ENCODE measurements at regions not wholly inside any gene's neighbourhood (a gene's known extent, or its start where the extent isn't known, plus 50 kb on each side); places are given as distances from the start of the nearest gene placed in this dataset.
A peak's percentile ranks its signal among the peaks of the same experiment; 100 is the strongest.

DNA sequence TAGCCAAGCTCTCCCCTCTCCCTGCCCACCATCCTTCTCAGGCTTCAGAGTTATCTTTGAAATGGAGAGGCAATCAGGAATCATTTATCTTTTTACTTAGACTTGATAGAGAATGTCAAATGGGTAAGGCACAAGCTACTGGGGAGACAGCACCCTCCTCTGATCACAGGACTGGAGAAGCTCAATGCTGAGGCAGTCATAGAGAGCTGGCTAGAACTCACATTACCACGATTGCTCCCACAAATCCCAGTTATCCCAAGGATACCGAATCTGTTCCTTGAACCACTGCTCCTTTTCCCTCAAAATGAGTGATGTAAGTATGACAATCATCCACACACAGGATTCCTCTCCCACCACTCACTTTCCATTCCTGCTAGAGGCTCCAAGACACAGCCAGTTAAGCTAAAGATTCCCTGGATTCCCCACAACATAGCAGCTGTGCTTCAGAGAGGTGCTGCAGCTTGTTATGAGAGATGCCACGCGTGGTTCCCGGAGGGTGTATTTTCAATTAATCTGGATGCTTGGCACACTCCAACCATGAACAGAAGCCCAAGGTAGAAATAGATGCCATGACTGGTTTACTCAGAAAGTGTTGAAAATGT is 96.2 kb upstream of the VGLL2 start:
- no peak for DNase-seq

DNA sequence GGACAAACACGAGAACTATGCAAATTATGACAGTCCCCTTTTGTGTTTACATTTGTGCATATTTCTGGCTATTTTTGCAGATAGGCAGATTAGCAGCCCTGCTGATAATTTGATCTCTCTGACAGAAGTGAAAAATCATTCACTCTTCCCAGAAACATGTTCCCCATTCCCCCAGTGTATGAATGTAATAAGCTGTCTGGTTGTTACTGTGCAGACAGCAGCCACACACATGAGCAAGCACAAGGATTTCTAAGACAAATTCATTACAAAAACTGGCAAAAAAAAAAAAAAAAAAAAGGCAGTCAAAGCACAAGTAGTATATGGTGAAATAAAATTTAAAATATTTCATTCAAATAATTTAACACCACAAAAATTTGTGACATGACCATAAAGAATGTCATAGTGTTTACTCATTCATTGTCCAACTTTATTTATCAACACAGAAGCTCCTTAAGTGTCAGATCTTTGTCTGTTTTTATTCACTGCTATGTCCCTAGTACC is 95.5 kb upstream of the VGLL2 start:
- DNase-seq: no peak

DNA sequence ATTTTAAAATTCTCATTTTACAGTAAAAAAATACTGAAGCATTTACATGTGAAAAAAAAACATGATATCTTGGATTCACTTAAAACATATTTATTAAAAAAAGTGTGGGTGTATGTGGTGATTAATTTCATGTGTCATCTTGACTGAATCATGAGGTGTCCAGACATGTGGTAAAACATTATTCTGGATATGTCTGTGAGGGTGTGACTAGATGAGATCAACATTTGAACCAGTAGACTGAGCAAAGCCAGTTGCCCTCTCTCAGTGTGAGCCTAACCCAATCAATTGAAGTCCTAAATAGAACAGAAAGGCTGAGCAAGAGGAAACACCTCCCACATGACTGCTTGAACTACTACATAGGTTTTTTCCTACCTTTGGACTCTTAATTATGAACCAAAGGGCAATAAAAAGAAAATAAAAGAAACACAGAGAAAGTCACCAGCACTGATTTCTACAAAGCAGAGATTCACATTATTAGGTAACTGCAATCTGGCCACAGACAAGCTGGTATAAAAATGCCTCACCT is 90.5 kb upstream of the VGLL2 start:
- no peak for DNase-seq

DNA sequence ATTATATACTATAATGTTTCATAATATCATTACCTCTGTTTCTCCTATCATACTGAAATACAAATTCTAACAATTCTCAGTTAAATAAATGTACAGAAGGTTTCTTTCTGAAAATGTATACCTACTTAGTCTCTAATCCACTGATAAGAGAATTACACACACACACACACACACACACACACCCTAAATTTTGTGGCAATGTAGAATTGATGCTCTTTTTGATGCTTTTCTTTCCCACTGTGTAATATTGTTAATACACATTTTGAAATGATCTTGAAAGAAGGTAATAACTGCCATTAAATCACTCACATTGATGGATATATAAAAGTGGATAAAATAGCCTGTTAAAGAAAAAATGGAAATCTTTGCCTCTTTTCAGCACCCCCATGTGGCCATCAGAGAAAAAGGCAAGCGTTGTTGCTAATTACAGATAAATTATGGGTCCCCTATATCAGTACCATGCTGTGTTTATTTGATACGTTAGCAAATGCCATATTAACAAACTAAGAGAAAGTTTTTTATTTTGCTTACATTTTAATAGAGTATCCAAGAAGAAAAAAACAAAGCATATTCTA is 76.6 kb upstream of the VGLL2 start:
- DNase-seq: no peak

DNA sequence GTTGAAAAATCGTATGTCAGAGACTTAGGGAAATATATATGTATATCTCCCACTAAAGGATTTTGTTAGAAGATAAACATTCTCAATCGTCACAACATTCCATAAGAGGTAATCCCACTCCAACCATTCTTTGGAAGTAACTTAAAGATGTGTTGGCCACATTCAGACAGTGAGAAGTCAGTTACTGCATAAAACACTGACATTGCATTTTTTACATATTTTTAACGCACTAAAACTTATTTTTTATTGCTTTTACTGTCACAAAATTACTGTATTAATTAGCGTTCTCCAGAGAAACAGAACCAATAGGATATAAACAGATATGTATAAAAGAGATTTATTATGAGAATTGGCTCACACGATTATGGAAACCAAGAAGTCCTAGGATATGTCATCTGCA is 74.3 kb upstream of the VGLL2 start:
- no peak for DNase-seq

DNA sequence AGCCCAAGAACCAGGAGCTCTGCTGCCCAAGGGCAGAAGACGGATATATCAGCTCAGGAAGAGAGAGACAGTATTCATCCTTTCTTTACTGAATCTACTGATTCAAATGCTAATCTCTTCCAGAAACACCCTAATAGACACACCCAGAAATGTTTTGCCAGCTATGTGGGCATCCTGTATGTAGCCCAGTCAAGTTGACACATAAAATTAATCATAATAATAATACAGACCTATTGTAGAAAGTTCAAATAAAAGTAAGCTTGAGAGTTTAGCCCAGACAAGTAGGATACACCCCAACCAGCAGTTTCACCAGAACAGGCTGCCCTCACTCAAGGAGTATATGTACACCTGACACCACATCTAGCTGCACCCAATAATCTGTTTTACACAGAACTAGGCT is 73.9 kb upstream of the VGLL2 start:
- no peak for DNase-seq

DNA sequence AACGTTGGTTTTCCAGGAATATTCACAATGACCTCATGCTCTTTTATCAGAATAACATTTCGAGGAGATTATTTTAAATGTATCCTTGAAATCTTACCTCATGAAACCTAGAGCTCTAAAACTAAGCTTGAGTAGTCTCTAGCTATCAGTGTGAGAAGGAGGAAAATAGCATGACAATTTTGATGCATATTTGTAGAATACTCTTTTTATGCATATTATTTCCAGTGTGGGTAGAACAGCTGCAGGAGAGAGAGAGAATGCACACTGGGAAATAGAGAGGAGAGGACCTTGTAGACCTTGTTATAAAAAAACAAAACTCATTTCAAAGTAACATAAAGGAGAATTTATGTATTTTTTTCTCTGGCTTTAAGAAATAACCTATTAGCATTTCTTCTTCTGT is 71.1 kb upstream of the VGLL2 start:
- no peak for DNase-seq

DNA sequence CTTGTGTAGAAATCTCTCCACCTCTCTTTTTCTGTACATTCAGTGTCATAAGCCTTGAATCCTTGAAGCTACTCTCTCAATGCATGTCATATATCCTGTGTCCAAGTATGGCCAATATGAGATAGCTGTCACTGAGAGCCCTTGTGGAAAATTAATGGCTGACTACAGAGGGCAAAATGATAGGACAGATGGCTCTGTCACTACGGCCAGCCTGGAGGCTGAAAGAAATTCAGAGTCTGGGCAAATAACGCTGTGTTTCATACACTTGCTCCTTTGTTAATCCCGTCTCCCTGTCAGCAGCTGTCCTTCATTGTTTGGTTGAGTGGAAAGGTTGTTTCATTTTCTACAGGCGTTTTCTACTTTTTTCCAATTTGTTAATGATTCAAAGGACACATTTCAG is 70.4 kb upstream of the VGLL2 start:
- peak in 3 of 14 donors; percentile 2 to 5 (median 3) for DNase-seq

DNA sequence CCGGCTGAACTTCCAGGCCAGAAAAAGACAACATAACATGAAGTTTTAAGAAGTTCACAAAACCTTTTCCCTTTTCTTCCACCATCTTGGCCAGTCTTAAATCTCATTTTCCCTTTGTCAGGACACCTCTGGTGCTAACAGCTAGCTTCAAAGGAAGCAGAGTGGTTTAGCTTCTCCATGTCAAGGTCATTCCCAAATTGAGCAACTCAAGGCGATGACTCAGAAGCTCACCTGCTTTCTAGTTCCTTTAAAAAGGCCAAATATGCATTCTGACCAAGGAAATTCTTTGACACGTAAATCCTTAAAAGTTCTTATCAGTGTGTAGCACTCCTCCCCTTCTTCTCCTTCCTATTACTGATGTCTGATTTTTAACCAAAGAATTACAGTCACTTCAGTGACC is 69.6 kb upstream of the VGLL2 start:
- DNase-seq: no peak

DNA sequence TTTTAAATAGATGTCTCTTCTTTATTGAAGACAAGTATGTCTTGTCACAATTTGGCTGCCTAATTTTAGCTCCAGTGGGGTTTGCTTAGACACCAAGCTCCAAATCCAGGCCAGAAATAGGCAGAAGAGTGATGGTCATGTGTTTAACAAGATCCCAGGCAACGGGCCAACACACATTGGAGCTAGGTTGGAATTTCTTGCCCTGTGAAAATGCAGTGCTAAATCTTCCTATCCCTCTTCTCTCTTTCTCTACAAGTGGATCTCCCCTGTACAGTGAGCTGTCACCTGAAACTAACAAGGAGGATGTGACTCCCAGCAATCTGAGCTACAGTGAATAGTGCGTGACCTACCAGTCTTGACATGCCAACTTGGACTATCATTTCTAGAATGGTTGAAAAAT is 65.3 kb upstream of the VGLL2 start:
- DNase-seq: no peak

DNA sequence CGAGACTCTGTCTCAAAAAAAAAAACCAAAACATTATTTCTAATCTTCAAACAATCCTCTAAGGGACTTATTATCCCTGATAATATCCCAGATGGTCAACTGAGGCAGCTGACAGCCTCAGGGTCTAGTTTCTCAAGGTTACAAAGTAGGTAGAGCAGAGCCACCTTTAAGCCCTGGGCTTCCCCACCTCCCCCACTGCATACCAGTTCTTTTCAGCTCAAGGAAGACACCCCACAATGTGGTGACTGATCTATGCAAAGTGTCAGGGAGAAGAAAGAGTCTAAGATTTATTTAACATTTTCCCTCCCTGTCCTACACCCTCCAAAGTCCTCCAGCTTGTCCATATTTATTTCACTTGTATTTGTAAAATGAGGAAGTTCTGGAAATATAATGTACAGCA is 60.5 kb upstream of the VGLL2 start:
- no peak for DNase-seq

DNA sequence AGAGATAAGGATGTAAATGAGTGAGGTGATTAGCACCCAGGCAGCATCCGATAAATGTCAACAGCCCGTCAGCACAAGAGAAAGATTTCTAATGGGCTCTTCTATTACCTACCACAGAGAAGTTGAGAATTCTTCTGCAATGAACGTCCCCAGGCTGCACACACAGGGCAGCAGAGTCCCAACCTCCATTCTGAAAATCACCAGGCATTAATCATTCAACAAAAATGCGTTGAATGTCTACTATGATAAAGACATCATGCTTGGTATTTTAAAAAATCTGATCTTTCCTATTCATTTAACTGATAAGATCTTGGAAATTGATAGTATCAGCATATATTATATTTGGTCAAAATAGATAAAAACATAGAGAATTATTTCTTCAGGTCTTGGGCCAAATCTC is 59.5 kb upstream of the VGLL2 start:
- no peak for DNase-seq

DNA sequence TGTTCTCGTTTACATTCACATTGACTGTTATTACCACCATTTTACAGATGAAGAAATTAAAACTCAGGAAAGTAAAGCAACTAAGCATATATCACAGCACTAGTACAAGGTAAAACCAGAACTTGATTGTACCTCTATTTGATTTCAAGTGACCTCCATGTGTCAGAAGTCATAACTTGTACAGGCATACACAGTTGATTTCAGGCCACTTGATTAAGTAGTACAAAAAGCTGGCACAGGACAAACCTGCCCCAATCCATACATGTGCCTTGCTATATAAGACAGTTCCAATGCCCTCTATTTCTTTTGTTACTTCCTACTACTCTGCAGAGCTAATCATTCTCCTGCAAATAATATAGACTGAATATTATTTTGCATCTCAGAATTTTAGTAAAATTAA is 58.8 kb upstream of the VGLL2 start:
- no peak for DNase-seq

DNA sequence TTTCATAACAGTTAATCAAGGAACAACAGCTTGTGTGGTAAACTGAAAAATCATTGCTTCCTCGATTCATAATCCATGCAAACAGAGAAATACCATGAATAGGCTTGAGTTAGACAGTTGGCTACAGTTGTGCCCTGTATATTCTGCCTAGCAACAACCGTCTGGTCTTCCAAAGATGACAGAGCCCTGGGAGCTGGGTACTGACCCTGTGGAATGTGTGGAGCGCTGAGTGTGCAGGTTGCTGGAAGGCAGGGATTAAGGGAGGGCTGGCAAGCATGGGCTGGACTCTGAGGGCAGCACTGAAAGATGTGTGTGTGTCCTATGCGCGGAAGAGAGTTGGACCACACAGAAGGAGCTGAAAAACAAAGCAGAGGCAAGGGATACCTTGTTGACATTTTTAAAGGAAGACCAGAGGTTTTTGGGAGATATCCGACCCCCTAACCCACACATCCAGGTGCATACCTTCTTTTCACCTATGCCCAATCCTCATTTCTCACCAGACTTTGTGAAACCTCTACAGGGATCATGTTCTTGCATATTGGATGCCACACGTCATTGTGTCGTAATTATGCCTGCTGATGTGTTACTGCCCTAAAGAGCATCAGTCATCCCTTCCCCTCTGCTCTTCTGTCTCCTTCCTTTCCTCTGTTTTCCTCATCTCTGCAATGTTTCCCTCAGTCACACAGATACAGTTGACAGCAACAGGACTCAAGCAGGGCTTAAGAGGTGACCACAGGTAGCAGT is 58.2 kb upstream of the VGLL2 start:
- no peak for DNase-seq

DNA sequence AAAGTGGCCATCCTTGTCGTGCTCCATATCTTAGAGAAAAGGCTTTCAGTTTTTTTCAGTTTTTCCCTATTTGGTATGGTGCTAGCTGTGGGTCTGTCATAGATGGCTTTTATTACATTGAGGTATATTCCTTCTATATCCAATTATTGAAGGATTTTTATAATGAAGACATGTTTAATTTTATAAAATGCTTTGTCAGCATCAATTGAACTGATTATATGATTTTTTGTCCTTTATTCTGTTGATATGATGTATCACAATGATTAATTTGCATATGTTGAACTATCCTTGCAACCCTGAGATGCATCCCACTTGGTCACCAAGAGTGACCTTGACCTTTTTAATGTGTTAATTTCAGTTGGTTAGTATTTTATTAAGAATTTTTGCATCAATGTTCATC is 55.1 kb upstream of the VGLL2 start:
- DNase-seq: no peak

DNA sequence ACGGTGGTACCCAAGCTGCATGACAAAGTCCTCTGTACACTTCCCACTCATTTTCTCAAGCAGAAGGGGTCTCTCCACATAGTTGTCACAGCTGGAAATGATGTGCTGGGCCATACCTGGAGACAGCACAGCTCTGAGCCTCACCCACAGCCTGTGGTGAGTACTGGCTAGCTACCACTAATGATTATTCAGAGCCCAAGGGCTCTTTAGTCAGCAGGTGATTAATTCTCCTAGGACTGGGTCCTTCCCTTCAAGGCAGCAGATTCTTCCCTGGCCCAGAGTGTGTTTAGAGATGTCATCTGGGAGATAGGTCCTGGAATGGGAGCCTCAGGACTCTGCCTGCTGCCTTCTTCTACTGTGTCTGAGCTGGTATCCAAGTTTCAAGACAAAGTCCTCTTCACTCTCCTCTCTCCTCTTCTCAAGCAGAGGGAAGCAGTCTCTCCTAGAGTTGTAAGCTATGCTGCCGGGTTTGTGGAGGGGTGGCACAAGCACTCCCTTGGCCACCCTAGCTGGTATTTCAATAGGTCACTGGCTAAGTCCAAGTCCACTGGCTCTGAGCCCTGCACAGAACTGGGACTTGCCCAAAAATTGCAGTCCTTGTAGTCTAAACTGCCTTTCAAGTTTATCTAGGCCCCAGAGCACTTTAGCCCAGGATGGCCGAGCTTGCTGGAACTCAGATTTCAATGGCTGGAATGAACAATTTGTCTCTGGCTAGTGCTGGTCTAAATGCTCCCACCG is 49.8 kb upstream of the VGLL2 start:
- peak in 1 of 14 donors; percentile 9 for DNase-seq
